Neural cell (in vitro differentiated cells): ENCODE measurements at regions not wholly inside any gene's neighbourhood (a gene's known extent, or its start where the extent isn't known, plus 50 kb on each side); places are given as distances from the start of the nearest gene placed in this dataset.

Experiments
- CTCF ChIP-seq: fragments of 450-650 bp; IDR thresholded peaks from 2 replicates; pipeline ENCODE4 v1.5.1; 2014; ENCODE audit warnings: antibody characterized with exemption, mild to moderate bottlenecking, moderate library complexity; ENCODE audit not compliant: poor library complexity, severe bottlenecking
- EP300 ChIP-seq: fragments of 450-650 bp; conservative IDR thresholded peaks from 2 replicates; pipeline ENCODE4 v1.6.1; 2014; ENCODE audit warnings: antibody characterized with exemption, mild to moderate bottlenecking, moderate library complexity; ENCODE audit not compliant: poor library complexity, severe bottlenecking
- EZH2 ChIP-seq: fragments of 200-600, 300-800 bp; shearing (Covaris generic), sonication (generic); IDR thresholded peaks from 2 replicates; pipeline ENCODE4 v1.6.1; 2014; ENCODE audit warnings: antibody characterized with exemption, low read length, borderline replicate concordance, mild to moderate bottlenecking; ENCODE audit not compliant: insufficient read depth, poor library complexity, severe bottlenecking
- POLR2AphosphoS5 ChIP-seq: IDR thresholded peaks from 2 replicates; pipeline ENCODE4 v1.6.1; 2012

- no peak for TF ChIP-seq EP300
- no peak for TF ChIP-seq CTCF
- TF ChIP-seq EZH2, result no peak
- TF ChIP-seq POLR2AphosphoS5, result no peak
Measured at GRCh38 chr1:4021136-4021973, 121.3 kb upstream of the C1orf174 start.
